ENCODE measurements at regions not wholly inside any gene's neighbourhood (a gene's known extent, or its start where the extent isn't known, plus 50 kb on each side); places are given as distances from the start of the nearest gene placed in this dataset.
A peak's percentile ranks its signal among the peaks of the same experiment; 100 is the strongest.

DNA sequence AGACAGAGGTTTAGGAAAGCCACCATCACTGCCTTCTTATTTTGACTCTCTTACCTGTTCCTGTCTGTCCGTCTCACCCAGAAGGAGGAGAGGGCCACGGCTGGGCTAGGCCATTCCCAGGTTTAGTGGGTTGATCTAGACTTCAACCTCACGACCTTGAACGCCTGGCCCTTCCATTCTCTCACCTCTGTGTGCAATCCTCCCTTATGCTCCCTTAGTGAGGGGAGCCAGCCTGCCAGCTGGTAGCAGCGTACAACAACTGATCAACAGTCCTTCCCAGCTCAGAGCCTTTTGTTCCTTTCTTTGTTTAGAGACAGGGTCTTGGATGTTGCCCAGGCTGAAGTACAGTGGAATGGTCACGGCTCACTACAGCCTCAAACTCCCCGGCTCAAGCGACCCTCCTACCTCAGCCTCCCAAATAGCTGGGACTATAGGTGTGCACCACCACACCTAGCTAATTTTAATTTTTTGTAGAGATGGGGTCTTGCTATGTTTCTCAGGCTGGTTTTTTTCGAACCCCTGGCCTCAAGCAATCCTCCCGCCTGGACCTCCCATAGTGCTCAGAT is 123.9 kb downstream of the ZNF664 start:
- DNase-seq, result no peak

DNA sequence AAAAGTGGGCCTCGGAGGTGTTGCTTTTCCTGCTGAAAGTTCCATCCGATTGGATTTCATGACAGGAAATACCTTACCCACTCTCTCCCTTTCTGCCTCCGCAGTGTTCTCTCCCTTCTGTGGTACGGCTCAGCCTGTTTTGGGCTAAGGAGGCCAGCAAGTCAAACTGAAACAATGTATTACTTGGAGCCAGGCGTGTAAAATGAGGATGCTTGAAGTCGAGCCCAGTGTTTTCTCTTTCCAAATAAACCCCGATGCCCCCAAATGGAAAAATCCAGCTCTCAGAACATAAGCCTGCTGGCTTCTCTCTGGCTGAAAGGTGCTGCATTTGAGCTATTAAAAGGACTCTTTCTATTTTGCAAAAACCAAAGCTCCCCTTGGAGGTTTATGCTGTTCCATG is 124.7 kb downstream of the ZNF664 start:
- DNase-seq, result no peak

DNA sequence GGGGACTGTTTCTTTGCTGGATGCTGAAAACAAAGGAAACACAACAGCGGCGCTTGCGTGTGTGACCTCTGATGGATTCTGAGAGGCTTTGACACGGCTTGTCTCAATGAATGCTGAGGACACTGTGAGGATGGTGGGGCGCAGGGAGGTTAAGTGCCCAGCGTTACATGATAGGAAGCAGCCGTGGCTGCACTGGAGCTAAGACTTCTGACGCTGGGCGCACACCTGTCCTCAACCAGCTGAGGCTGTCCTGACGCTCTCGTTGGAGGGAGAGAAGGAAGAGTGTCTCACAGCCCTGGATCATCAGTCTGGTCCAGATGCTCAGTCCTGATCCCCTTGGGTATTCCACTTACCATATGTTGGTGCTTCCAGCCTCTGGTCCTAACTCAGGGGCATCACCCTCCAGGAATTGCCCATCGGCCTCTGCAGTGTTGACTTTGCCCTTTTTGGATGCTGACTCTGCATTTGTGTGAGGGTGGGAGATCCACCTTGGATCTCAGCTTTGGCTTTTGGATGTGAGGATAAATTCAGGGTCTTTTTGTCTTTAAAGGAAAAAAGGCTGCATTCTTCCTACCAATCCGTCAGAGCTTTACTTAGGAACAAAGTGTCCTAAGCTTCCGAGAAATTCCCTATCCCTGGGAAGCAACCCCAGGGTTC is 125.2 kb downstream of the ZNF664 start:
- no peak for DNase-seq

DNA sequence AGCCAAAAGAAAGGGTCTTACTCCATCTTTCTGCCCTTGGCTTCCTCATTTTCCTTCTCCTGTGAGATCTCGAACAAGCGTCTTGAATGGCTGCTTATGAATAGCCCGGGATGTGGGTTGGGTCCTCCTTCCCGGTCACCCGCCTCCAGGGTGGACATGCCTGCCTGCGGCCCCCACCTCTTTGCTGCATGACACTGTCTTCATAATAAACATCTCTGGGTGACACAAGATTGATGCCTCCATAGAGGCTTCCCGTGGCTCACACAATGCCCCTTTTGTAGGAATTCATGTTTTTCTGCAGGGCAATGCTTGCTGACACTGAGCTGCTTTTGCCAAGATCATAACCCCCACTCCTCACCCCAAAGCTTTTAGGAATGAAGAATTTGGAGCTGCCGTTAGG is 125.9 kb downstream of the ZNF664 start:
- no peak for DNase-seq

DNA sequence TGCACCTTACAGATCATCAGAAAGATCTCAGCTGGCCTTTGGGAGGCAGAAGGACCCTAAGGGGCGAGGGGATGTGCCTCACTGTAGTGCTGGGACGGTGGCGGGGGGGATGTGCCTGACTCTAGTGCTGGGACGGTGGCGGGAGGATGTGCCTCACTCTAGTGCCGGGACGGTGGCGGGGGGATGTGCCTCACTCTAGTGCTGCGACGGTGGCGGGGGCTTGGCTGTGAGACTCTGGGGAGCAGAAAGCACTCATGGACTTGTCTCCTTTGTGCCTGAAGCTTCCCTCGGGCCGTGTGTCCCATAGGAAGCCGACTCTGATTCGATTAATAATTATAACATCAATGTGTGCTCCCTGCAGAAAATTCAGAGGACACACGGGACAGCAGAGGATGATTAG is 126.6 kb downstream of the ZNF664 start:
- DNase-seq, result no peak

DNA sequence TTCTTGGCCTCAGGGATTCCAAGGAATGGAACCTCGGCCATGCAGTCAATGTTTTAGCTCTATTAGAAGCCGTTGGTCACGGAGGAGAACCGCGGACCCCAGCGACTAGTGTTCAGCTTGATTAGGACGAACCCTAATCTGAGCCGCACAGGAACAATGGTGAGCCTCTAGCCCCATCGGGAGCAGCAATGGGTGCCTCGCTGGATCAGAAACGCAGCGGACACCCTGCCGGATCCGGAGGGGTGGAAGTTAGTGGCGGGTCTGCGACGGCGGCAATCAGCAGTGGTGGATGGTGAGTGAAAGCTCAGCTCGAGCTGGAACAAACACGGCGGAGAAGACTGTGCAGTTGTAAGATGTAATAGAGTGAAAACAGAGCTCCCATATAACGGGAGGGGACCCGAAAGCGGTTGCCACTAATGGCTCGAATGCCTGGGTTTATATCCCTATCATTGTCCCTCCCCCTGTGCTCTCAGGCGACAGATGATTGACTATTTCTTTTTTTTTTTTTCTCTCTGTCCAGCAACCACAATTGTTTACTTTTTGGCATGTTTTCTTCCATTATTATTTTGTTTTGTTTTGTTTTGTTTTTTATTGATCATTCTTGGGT is 127.7 kb downstream of the ZNF664 start:
- no peak for DNase-seq

DNA sequence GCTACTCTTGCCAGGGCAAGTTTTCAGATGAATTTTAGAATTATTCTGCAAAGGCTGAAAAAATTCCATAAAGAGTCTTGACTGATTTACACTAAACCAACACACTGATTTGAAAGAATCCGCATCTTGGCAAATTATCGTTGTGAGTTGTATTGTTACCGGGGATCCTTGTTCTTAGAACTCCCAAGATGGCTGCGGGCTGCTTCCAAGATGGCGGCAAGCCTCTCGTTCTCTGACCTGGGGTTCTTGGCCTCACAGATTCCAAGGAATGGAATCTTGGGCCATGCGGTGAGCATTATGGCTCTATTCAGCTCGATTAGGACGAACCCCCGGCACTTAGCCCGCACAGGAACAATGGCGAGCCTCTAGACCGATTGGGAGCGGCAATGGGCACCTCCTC is 132.5 kb downstream of the ZNF664 start:
- no peak for DNase-seq

DNA sequence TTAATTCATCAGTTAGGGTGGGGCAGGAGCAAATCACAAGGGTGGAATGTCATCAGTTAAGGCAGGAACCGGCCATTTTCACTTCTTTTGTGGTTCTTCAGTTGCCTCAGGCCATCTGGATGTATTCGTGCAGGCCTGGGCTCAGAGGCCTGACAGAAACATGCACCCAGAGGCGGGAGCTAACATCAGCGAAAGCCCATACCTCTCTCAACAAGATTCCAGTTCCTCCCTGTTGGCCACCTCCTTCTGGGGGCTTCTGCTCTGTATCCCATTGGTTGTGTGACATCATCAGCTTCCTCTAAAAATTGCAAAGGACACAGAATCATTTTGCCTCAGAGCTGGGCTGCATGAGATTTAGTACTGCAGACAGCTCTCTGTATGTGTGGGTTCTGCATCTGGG is 134.3 kb downstream of the ZNF664 start:
- DNase-seq, result no peak

DNA sequence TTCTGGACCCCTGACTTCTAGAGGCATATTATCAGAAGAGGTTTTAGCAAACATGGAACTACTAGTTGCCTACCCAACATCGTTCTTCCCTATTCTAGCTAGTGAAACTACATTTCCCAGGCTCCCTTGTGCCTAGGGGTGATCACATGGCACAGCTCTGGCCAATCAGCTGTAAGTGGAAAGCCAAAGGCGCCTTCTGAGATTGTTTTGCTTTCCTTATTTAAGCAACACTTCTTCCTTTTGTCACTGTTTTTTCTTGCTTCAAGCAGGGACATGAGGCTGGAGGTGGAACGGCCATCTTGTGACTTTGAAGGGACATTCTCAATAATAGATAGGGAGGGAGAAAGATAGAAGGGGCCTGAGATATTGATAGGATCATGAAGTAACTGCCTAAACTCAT is 136.7 kb downstream of the ZNF664 start:
- DNase-seq, result no peak

DNA sequence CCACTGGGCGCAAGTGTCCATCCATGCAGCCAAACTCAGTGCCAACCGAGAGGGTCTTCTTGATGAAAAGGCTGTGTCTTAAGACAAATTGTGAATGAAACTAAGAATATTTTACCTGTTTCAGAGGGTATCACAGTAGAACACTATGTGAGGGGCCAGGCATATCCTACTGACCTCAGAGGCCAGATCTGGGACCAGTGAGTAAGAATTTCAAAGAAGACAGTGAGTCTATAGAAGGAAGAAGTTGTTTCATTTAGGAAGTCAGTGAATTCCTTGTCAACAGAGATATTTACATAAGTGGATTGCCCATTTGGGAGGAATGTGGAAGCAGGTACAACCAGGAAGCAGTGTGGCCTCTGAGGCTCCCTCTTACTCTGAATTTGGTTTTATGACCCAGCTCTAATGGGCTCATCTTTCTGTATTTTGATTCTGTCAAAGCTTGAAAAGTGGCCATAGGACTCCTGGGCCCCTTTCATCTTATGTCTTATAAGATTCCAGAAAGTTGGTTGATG is 137.4 kb downstream of the ZNF664 start:
- DNase-seq, result no peak

DNA sequence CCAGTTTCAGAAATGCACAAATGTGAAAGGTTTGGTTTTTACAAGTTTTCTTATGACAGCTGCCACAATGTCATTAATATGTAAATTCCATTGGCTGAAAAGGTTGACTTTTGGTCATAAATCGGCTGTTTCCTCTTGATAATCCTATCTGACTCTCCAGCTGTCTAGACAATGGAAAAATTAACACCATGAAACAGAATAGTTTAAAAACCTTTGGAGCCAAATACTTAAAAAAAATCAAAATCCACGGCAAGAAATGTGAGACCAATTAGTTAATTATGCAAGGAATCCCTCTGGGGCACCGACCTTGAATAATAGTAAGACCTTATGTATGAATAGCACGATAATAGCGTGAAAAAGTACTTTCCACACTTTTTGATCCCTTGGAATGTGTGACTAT is 138.0 kb downstream of the ZNF664 start:
- no peak for DNase-seq

DNA sequence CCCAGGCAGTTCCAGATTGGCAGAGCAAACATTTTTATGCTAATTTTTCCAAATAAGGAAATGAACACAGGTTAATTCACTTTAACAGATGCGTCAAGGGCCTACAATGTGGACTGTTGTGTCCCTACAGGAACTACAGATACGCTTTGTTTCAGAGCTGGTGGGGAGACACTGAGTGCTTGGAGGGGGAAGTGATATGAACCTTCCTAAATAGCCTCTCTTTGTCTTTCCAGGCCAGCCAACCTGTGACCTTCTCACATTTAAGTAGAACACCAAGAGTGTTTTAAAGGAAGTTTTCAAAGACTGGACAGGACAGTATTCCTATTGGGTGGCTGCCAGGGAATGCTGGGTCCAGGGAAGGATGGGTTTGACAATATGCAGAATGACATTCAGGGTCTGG is 141.3 kb downstream of the ZNF664 start:
- DNase-seq, result no peak

DNA sequence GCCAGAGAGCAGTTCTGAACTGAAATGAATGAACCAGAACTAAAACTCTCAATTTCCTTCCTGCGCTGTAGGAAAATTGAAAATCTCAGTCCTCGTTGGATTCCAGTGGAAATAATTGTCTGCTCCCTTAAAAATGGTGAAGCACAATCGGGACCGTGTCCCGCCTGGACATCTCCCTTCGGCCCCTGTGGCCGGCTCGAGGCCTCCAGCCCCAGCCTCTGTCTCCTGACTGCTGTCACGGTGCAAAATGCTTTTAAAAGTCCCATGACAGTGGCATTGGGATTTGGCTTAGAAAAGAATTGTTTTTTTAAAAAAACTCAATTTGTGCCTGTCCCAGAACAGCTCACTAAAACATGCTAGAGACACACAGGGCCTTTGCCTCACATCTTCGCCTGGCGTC is 142.5 kb downstream of the ZNF664 start:
- no peak for DNase-seq

DNA sequence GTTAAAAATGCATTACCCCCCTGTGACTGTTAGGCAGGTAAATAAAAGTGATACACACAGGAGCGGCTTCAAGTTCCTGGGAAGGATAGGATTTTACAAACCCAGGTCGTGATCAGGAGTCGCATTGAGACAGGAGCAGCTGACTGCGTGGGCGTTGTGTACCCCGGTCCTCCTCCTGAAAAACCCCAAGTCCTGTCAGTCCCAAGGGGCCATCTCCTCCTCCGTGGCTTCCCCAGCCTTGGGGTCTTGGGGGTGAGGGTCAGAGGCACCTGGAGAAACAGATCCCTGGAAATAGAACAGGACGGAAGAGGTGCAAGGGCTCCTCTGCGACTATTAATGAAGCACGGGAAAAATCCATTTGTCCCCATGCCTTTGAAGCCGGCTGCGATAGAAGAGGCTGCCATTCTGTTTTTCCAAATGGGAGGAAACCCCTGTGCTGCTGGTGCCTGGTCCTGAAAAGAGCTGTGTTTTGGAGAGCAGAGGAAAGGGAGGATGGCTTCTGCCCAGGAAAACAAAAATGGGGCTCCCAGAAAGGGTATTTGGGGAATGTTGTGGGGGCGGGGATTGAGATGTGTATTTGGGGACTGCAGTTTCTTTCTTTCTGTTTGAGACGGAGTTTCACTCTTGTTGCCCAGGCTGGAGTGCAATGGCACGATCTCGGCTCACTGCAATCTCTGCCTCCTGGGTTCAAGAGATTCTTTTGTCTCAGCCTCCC is 143.1 kb downstream of the ZNF664 start:
- no peak for DNase-seq

DNA sequence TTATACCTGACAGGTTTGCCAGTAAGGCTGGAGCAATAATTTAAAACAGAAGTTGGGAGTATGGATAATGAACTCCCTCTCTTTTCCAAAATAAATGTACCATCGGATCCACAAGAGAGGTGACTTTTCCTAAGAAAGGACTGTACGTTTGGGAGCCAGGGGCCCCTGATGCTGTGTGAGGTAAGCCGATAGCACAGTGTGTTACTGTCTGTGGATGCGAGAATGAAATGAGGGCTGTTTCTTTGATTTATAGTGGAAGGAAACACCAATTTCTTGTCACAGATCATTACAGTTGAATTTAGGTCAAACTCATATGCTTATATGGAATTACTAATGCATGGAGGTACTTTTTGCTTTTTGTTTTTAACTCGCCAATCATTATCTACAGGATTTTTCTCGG is 147.7 kb downstream of the ZNF664 start:
- DNase-seq, result no peak

DNA sequence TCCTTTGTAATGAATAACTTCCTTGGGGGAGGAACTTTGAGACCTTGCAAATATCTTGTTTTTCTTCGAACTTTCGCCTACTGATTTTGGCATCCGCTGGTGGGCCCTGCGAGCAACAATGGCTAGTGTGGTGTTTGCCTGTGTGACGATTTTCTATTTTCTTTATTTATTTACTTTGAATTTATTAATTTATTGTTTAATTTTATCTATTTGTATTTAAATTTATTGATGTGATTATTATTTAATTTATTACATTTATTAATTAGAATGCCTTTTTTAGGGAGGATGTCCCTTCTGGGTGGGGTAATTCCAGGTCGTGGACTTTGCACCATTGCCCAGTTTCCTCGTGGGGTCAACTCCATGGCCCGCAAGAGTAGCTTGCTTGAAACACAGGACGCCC is 149.7 kb downstream of the ZNF664 start:
- no peak for DNase-seq

DNA sequence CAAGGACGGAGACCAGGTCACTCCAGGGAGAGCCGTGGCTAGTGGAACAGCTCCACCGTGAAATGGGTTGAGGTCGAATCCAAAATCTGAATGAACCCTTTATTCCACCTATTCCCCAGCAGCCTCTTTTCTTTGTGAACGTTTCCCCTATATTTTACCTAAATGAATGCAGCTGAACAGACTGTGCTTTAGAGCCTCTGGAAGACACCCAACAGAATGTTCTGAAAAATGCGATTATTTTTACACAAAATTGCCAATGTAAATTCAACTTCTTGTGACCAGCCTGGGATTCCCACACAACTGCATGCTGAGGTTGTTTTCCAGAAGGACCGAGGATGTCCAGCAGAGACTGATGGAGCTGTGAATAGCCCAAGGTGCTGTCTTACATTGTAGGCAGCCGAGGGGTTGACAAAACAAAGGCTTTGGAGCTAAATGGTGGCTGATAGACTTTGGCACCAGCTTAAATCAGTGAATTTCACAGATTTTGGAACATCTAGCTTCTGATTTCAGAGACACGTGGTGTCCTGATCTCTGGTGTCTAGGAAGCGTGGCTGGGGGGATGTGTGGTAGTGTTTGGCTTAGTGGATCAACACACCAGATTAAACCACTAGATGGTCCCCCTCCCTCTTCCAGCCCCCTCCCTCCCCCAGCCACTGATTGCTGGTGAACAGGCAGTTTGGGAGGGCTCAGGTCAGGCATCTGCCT is 150.4 kb downstream of the ZNF664 start:
- DNase-seq, result no peak

DNA sequence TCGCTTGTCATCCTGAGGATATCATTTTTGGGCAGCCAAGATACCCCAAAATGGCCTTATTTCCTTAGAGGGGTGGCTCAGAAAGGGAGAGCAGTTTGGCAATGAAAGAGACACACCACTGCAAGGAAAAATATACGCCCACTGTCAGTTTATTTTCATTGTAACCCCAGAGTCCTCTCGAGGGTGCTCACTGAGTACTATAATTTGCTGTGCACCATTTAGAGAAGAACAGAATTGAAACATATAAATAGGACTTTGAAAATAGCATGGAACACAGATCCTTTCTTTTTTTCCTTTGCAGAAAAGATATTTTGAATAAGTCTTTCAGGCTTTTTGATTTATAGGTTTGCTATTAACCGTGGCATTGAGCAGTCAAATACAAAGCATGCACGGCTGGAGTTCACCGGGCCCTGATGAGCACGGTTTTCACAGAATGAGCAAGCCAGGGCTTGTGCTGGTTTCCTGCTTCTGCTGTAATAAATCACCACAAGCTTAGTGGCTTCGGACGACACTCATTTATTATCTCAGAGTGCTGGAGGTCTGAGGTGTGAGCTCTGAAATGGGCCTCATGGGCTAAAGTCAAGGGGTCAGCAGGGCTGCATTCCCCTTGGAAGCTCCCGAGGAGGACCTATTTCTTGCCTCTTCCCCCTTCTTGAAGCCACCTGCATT is 152.3 kb downstream of the ZNF664 start:
- DNase-seq, result no peak

DNA sequence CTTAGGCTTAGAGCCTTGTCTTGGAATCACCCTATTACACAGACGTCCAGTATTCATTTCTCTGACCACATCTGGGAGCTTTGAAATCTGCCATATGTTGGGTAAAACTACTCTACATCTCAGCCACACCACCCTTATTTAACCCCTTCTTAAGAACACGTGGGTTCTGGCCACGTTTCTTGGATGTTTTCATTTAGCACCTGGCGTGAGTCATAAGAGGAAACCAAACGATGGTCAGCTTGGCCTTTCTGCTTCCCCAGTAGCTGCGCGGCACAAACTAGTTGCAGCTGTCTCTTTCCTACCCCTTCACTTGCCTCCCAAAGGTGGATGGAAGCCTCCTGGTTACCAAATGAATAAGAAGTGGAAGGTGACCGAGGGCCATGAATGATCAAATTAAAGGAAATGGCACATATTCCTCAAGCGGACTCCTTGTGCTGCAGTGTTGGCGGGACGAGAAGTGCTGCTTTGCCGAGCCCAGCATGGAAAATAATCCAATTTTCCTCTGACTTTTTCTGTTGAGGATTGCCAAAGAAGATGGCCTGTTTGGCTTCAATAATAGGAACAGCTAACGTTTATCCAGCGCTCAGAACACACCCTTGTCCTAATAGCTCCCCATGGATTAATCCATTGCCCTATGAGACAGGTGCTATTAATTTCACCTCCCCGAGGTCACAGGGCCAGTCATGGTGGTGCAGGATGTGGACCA is 154.1 kb downstream of the ZNF664 start:
- no peak for DNase-seq

DNA sequence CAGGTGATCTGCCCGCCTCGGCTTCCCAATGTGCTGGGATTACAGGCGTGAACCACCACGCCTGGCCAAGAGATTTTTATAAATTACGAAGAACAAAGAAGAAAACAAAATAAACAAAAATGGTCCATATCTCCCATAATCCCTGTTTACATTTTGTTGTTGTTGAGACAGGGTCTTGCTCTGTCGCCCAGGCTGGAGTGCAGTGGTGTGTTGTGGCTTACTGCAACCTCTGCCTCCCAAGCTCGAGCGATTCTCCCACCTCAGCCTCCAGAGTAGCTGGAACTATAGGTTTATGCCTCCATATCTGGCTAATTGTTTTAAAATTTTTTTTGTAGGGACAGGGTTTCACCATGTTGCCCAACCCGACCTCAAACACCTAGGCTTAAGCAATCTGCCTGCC is 156.1 kb downstream of the ZNF664 start:
- DNase-seq, result no peak

DNA sequence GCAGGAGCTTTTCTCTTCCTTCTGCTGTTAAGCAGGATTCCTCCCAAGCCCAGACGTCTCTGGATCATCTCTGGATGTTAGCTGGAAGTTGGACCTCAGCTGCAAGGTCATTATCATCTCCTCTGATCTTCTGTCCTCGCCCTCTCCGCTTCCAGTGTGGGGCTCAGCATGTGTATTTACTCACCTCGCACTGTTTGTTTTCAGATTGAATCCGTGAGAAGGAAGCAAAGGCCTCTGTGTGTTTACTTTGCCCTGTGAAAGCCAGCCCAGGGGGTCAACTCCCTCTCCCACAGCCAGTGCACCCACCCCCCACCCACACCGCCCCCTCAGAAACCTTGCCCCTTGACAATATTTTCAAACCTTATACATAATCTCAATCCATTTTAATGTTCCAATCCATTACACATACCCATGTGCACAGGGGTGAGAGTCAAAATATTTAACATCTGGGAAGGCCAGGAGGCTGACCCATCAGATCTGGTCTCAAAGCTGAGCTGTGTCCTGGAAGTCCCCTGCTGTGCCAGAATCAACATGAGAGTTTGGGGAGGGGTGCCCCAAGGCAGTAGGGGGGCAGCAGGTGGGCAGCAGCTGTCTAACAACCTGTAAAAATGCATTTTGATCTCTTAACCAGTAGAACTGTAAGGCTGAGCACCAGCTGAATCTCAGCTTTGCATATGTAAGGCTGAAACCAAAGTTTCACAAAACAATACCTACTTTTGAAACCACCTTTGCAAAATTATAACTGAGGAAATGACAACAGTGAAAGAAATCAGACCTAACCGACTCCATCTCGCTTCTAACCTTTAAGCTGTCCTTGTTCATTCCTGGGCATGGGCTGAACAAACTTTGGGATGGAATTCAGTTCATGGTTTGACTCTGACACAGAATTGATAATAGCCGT is 157.9 kb downstream of the ZNF664 start:
- DNase-seq, result peak; percentile 41
